OCI-LY3 (cell line): ENCODE measurements at regions not wholly inside any gene's neighbourhood (a gene's known extent, or its start where the extent isn't known, plus 50 kb on each side); places are given as distances from the start of the nearest gene placed in this dataset.

ENCODE experiments used
- H2AFZ ChIP-seq: fragments of 200-600, 300-600 bp; shearing (Covaris generic); 2 replicates; pipeline ENCODE4 v1.6.0; 2014; ENCODE audit warnings: antibody characterized with exemption, low read depth, low read length
- H3K27ac ChIP-seq: fragments of 200-600, 300-600 bp; sonication (generic); 2 replicates; pipeline ENCODE4 v1.5.1; 2014; ENCODE audit warnings: mild to moderate bottlenecking, low read length, moderate library complexity, mixed read lengths
- H3K27me3 ChIP-seq: fragments of 200-600, 300-600 bp; sonication (generic); 2 replicates; pipeline ENCODE4 v1.6.1; 2014; ENCODE audit warnings: low read depth, low read length, mixed read lengths
- H3K36me3 ChIP-seq: fragments of 200-600, 300-600 bp; sonication (generic); replicated peaks from 2 replicates; pipeline ENCODE3; 2014; ENCODE audit warnings: low read depth, low read length, mixed read lengths
- H3K4me1 ChIP-seq: fragments of 300-600, 200-600 bp; sonication (generic); 2 replicates; pipeline ENCODE4 v1.6.1; 2014; ENCODE audit warnings: low read length, mixed read lengths
- H3K4me2 ChIP-seq: fragments of 200-600, 300-600 bp; sonication (generic); 2 replicates; pipeline ENCODE4 v1.6.1; 2014; ENCODE audit warnings: low read length, mixed read lengths
- H3K4me3 ChIP-seq: fragments of 300-600, 200-600 bp; sonication (generic); 2 replicates; pipeline ENCODE4 v1.5.1; 2014; ENCODE audit warnings: antibody characterized with exemption, mild to moderate bottlenecking, low read length, moderate library complexity
- H3K79me2 ChIP-seq: fragments of 300-600, 200-600 bp; shearing (Covaris generic); 2 replicates; pipeline ENCODE4 v1.6.1; 2014; ENCODE audit warnings: mild to moderate bottlenecking, low read length, mixed read lengths
- H3K9ac ChIP-seq: fragments of 300-600, 200-600 bp; shearing (Covaris generic); 2 replicates; pipeline ENCODE4 v1.6.0; 2014; ENCODE audit warnings: mild to moderate bottlenecking, low read length, moderate library complexity
- H3K9me3 ChIP-seq: fragments of 200-600, 300-600 bp; shearing (Covaris generic); 2 replicates; pipeline ENCODE4 v1.6.1; 2014; ENCODE audit warnings: low read length, mixed read lengths; ENCODE audit not compliant: insufficient read depth
- H4K20me1 ChIP-seq: fragments of 200-600, 300-600 bp; sonication (generic); 2 replicates; pipeline ENCODE4 v1.6.1; 2016; ENCODE audit warnings: low read length, mixed read lengths; ENCODE audit not compliant: insufficient read depth
- EZH2phosphoT487 ChIP-seq: fragments of 200-600 bp; shearing (Covaris generic); IDR thresholded peaks from 2 replicates; pipeline ENCODE4 v1.6.1; 2018; ENCODE audit warnings: antibody characterized with exemption, mixed run types, low read depth
- TF ChIP-seq, protein P1 (sequence below): fragments of 200-600, 300-600 bp; sonication (generic); IDR thresholded peaks from 2 replicates; pipeline ENCODE4 v1.5.1; 2014; ENCODE audit warnings: antibody characterized with exemption, low read length, low read depth

DNA sequence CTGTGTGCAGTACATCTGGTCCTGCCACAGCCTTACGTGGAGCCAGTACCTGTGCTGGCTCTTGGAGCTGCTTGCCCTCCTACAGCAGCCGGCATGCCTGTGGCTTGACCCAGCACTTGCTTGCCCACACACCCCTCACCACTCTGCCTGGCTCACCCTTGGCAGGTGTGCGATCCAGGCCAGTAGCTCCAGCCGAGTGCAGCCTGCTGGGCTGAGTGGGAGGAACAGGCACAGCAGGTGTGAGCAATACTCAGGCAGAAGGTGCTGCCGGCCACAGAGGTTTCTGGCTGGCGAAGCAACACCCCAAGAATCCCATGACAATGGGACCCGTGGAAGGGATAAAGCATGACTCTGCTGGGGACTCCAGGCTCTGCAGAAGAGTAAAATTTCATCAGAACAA, 173.5 kb upstream of the ADCY1 start:
- Histone ChIP-seq H3K9me3 (peaks cover 7% of the 10 kb centered on the region; the same call in 1 of the 2 replicates), H2AFZ (no peak overlapping the region), H3K4me2 (no peak overlapping the region), H3K36me3 (no peaks in the 10 kb centered on the region), H3K27me3 (no peaks in the 10 kb centered on the region), H3K4me1 (peaks cover 3% of the 10 kb centered on the region; the same call in 1 of the 2 replicates), H3K9ac (no peak overlapping the region), H3K4me3 (no peak overlapping the region), H3K27ac (no peak overlapping the region), H4K20me1 (no peaks in the 10 kb centered on the region), H3K79me2 (no peaks in the 10 kb centered on the region)
- no peak for TF ChIP-seq EZH2phosphoT487
- TF ChIP-seq, protein P1, sequence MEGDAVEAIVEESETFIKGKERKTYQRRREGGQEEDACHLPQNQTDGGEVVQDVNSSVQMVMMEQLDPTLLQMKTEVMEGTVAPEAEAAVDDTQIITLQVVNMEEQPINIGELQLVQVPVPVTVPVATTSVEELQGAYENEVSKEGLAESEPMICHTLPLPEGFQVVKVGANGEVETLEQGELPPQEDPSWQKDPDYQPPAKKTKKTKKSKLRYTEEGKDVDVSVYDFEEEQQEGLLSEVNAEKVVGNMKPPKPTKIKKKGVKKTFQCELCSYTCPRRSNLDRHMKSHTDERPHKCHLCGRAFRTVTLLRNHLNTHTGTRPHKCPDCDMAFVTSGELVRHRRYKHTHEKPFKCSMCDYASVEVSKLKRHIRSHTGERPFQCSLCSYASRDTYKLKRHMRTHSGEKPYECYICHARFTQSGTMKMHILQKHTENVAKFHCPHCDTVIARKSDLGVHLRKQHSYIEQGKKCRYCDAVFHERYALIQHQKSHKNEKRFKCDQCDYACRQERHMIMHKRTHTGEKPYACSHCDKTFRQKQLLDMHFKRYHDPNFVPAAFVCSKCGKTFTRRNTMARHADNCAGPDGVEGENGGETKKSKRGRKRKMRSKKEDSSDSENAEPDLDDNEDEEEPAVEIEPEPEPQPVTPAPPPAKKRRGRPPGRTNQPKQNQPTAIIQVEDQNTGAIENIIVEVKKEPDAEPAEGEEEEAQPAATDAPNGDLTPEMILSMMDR = no peak

DNA sequence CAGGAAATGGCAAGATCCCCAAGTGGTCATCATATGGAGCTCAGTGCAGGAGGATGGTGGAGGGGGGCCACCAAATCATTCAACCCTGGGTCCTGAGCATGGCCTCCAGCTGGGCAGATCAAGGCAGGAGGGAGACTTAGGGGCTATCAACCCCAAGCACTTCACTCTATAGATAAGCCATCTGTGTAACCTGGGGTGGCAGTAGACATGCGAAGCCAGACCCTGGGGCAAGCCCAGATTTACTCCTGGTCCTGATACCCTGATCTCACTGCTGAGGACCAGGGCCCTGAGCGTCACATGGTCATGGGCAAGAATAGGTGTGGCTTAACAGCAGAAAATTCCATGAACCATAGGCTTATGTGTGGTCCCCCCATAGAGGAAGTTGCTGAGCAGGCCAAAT, 173.0 kb upstream of the ADCY1 start:
- H4K20me1 ChIP-seq = no peaks in the 10 kb centered on the region
- H3K79me2 ChIP-seq = no peaks in the 10 kb centered on the region
- H2AFZ ChIP-seq = no peak overlapping the region
- peaks cover 3% of the 10 kb centered on the region; the same call in 1 of the 2 replicates for H3K4me1 ChIP-seq
- no peak overlapping the region for H3K4me2 ChIP-seq
- H3K27ac ChIP-seq = no peak overlapping the region
- no peaks in the 10 kb centered on the region for H3K27me3 ChIP-seq
- H3K4me3 ChIP-seq = no peak overlapping the region
- H3K9ac ChIP-seq = no peak overlapping the region
- no peaks in the 10 kb centered on the region for H3K36me3 ChIP-seq
- TF ChIP-seq, protein P1 = no peak
- H3K9me3 ChIP-seq = peaks cover 7% of the 10 kb centered on the region; the same call in 1 of the 2 replicates

DNA sequence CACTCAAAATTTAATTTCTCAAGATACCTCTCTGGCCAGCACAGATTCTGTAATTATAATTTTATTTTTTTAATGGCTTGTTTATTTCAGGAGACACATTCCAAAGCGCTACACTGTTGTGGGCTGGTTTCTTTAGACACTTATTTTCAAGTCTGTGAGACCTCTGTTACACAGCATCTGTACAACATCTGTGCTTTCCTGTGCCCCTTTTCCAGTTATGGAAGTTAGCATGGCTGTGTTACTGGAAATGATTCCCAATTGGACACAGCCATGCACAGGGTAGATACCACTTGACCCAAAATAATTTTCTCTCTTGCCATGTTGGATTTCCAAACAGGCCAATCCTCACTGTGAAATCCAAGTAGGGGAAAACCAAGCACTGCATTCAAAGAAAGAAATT, 172.3 kb upstream of the ADCY1 start:
- H3K27ac ChIP-seq = no peak overlapping the region
- H3K36me3 ChIP-seq = no peaks in the 10 kb centered on the region
- peaks cover 3% of the 10 kb centered on the region; the same call in 1 of the 2 replicates for H3K4me1 ChIP-seq
- H3K9me3 ChIP-seq = peaks cover 7% of the 10 kb centered on the region; the same call in 1 of the 2 replicates
- no peak for TF ChIP-seq EZH2phosphoT487
- TF ChIP-seq, protein P1 = no peak
- H4K20me1 ChIP-seq = no peaks in the 10 kb centered on the region
- no peaks in the 10 kb centered on the region for H3K27me3 ChIP-seq
- H3K79me2 ChIP-seq = no peaks in the 10 kb centered on the region
- no peak overlapping the region for H3K4me3 ChIP-seq
- H3K9ac ChIP-seq = no peak overlapping the region
- no peak overlapping the region for H3K4me2 ChIP-seq
- no peak overlapping the region for H2AFZ ChIP-seq

DNA sequence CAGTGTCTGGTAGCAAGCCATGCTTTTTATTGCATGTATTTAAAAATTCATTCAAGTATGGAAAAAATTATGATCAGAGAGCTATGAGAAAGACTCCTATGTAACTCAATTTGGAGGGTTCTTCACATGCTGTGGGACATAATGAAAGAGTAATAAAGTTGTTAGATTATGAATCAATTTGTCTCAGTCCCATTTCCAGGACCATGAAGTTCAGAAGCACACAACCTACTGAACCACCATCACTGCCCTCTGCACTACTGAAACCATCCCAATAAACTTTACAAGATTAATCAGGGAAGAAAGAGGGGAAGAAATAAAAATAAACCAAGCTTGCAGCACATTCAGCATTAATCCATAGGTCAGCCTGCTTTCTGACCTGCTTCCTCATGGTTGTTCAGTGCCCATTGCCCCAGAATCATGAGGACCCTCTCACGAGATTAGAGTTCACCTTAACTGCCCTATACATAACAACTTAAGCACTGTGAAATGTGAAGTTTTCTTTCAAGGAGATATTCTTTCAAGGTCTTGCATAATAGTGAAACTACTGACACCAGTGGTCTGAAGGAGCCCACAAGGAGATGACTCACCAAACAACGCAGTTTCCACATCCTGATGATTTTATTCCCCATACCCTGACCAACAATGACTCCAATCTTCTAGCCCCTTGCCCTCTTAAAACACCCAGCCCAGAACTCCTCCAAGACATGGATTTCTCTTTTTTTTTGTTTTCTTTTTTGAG, 171.5 kb upstream of the ADCY1 start:
- Histone ChIP-seq H3K9ac (no peak overlapping the region), H3K4me2 (no peak overlapping the region)

More for the DNA sequence above, 171.5 kb upstream of the ADCY1 start:
- H3K36me3 ChIP-seq = no peaks in the 10 kb centered on the region
- TF ChIP-seq EZH2phosphoT487 = no peak
- TF ChIP-seq, protein P1 = no peak
- no peaks in the 10 kb centered on the region for H3K79me2 ChIP-seq
- no peaks in the 10 kb centered on the region for H3K27me3 ChIP-seq
- H2AFZ ChIP-seq = no peak overlapping the region
- peaks cover 3% of the 10 kb centered on the region; the same call in 1 of the 2 replicates for H3K4me1 ChIP-seq
- H3K9me3 ChIP-seq = peaks cover 7% of the 10 kb centered on the region; the same call in 1 of the 2 replicates
- no peak overlapping the region for H3K4me3 ChIP-seq
- no peak overlapping the region for H3K27ac ChIP-seq
- no peaks in the 10 kb centered on the region for H4K20me1 ChIP-seq
